ENCODE measurements at regions not wholly inside any gene's neighbourhood (a gene's known extent, or its start where the extent isn't known, plus 50 kb on each side); places are given as distances from the start of the nearest gene placed in this dataset.
"Not testable (repeated sequence)": the region's sequence is repeated elsewhere in the genome, so short reads cannot be mapped to it uniquely, and the experiment has no call there.

DNA sequence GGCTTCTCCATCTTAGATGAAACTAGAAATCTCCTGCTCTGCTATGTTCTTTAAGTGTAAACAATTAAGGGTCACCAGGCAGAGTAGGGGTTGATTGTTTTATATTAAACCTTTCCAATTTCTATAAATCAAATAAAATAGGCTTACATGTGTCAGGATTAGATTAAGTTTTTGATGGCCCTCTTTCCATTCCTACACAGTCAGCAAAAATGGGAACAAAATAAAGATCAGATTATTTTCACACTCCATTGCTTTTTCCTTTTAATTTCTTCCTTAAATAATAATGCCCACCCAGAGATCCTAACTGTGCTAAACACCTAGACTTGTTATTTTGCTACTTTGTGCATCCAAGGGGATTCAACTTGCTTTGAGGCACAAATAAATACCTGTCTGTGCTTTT, 381.4 kb upstream of the MAGEB16 start:
- DNase-seq, result no peak

DNA sequence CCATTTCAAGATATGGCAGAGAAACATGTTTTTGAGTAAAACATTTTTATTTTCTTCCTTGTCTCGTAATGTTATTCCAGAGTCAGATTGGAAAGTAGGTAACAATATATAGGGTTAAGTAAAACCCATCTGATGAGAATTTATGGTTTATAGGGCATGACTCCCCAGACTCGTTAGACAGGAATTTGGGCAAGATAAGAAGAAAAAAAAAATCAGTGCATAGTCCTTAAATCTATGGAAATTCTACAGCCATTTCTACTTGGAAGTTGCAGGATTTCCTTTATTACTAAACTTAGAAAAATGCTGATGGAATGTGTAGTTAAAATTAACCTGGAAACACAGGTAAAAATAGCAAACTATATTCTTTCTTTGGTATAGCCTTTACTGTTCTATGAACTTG, 366.1 kb upstream of the MAGEB16 start:
- no peak for DNase-seq

- DNase-seq, result no peak
These were observed 359.0 kb upstream of the MAGEB16 start for GRCh38 chrX:35439034-35439660.

- DNase-seq, result no peak
These were observed 358.4 kb upstream of the MAGEB16 start for GRCh38 chrX:35439692-35440091.

- no peak for DNase-seq
These were observed 355.7 kb upstream of the MAGEB16 start for GRCh38 chrX:35442421-35442820.

DNA sequence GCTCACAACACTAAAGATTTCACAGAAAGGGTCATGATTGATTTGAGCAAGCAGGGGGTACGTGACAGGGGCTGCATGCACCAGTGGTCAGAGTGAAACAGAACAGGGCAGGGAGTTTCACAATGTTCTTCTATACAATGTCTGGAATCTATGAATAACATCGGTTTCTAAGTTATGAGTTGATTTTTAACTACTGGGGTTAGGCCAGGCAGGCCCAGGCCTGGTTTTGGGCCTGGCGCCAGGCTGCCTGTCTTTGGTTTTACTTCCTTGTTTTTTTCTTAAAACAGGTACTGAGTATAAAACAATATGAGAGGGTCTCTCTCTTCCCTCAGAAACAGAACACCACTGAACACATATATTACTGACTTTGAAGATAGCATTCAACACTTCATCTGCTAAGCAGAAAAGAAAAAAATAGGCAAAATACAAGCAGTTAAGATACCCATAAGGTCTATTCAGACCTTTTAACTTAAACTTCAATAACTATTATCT, 355.0 kb upstream of the MAGEB16 start:
- not testable (repeated sequence) for DNase-seq

DNA sequence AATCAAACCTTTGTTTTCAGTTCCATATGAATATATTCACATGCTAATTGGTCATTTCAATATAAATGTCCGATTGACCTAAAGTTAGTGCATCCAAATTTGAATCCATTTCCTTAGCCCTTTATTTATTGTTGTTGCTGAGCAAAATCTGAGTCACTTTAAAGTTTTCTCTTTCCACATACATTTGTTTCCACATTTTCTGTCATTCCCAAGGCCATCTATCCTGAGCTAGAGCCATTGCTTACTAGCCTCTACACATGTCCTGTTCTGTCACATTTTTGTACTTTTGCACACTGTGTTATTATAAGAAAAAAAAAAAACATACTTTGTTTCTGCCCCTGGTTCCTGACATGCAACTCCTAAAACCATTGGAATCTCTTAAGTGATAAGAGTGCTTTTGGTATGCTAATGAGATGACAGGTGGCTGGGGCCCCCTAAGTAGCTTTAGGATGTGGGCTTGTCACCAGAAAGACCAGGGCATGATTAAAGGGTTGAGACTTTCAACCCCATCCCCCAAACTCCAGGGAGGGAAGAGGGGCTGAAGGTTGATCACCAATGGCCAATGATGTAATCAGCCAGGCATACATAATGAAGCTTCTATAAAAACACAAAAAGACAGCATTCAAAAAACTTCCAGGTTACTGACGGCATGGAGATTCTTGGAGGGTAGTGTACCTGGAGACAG, 353.3 kb upstream of the MAGEB16 start:
- DNase-seq, result no peak

DNA sequence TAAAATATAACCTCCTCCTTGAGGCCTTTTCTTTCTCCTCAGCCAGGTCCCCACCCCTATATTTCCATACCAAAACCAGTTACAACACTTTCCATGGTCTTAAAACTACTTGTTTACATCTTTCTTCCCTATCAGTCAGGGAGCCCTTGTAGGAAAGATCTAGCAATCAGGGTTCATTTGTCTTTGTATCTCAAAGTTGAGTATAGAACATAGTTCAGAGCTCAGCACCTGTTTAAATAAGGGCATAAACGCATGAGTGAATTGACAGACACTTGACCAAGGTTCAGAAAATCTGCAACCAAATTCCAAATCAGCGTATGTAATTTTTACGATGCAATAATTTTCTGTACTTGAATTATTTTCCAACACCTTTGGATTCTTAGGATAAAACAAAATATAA, 352.2 kb upstream of the MAGEB16 start:
- no peak for DNase-seq

DNA sequence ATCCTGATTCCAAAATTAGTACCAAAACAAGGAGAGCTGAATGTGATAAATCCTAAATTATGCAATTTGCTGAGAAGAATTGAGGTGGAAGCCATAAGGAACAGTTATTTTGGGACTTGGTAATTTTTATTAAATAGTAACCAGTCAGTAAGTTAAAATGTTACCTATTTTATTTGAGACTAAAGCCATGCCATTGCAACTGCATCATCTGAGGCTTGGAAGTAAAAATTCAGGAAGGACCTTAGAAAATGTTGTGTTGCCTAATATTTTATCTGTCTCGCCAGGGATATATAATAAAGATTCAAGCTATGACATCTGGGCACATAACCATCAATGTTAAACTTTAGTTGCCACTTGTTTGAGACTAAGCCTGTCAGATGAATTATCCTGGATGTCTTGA, 341.3 kb upstream of the MAGEB16 start:
- DNase-seq, result no peak

GRCh38 chrX:35458142-35458541, 340.0 kb upstream of the MAGEB16 start:
- DNase-seq, result no peak

- peak; percentile 0 for DNase-seq
These were observed 337.0 kb upstream of the MAGEB16 start for GRCh38 chrX:35461164-35461563.

DNA sequence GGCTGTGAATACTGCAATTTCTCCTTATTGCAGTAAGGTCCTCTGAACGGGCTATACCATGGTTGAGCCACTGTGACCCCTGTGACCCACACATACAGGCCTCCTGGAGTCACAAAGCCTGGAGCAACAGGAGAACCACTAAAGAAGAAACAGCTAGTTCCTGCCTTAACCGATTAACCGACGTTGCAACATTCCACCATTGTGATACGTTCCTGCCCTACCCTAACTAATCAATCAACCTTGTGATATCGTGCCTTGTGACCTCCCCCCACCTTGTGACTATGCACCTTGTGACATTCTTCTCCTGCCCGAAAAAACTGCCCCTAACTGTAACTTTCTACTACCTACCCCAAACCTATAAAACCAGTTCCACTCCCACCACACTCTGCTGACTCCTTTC, 301.5 kb upstream of the MAGEB16 start:
- not testable (repeated sequence) for DNase-seq

DNA sequence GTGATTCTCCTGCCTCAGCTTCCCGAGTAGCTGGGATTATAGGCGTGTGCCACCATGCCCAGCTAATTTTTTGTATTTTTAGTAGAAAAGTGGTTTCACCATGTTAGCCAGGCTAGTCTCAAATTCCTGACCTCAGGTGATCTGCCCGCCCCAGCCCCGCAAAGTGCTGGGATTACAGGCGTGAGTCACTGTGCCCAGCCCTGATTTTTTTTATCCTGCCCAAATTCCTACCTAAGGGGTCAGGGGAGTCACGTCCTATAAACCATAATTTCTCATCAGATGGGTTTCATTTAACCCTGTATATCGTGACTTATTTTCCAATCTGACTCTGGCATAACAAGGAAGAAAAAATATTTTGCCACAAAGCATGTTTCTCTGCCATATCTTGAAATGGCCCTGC, 300.7 kb upstream of the MAGEB16 start:
- not testable (repeated sequence) for DNase-seq

- DNase-seq, result no peak
These were observed 298.9 kb upstream of the MAGEB16 start for GRCh38 chrX:35499071-35499862.

- no peak for DNase-seq
These were observed 290.4 kb upstream of the MAGEB16 start for GRCh38 chrX:35507701-35508100.

GRCh38 chrX:35548003-35548402, 250.1 kb upstream of the MAGEB16 start:
- not testable (repeated sequence) for DNase-seq

GRCh38 chrX:35557916-35558315, 240.2 kb upstream of the MAGEB16 start:
- DNase-seq, result no peak

GRCh38 chrX:35561985-35562384, 236.2 kb upstream of the MAGEB16 start:
- no peak for DNase-seq

DNA sequence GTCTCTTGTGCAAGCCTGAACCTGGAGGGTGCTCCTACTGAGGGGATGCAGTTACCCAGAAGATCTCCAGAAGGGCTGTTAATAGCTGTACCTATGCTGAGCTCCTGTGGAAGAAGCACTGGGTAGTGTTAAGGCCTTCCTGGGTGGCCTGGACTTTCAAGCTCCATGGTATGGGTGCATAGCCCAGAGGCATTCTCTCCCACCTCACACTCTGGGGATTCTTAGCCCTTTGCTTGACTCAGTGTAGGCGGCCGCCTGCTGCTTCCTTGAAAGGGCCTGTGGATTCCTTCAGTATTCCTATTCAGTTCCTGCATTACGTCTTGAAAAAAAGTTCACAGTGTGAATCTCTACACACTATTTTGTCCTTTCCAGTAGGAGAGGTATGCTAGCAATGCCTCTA, 235.7 kb upstream of the MAGEB16 start:
- DNase-seq, result no peak

DNA sequence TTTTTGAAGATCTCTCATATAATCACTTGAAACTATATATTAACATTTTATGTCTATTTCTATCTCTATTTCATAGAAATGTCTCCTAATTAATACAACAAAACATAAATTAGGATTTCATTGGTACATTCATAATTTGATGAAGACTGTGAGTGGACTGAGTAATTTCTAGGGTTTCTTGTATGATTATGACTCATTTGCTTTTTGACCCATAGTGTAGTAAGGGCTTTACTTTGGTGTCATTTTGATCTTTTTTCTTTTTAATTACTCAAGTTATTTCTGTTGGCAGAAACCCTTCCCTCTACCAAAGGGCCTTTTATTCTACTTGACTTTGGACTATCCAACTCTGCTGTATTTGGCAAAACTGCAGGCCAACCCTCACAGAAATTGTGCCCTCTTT, 207.9 kb upstream of the MAGEB16 start:
- DNase-seq, result no peak

DNA sequence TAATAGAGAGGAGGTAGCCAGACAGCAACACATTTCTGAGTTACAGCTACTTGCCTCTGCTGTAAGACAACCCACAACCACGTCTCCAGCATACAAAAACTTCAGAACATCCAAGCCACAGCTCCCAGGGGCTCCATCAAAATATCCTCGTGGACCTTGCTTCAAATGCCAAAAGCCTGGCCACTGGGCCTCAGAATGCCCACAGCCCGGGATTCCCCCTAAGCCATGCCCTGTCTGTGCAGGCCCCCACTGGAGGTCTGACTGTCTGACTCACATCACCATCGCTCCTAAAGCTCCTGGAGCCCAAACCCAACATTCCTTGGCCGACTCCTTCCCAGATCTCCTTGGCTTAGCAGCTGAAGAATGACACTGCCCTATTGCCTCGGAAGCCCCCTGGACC, 186.6 kb upstream of the MAGEB16 start:
- not testable (repeated sequence) for DNase-seq

- no peak for DNase-seq
These were observed 180.3 kb upstream of the MAGEB16 start for GRCh38 chrX:35617836-35618235.

DNA sequence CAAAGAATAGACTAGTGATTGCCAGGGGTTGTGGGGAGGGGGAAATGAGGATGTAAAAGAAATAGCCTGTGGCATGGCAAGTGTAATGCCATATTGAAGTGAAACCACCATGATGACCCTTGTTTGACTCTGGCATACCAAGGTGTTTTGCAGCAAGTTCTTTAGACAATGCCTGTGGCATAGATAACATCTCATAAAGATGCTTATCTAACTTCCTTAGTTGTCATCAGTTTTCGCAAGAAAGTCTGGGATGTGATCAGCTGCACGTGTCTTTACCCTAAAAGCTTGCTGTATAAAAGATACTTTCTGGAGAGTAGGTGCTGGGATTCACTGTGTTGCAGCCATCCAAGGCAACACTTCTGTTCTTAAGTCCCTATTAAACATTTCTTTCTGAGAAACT, 176.1 kb upstream of the MAGEB16 start:
- DNase-seq, result no peak

DNA sequence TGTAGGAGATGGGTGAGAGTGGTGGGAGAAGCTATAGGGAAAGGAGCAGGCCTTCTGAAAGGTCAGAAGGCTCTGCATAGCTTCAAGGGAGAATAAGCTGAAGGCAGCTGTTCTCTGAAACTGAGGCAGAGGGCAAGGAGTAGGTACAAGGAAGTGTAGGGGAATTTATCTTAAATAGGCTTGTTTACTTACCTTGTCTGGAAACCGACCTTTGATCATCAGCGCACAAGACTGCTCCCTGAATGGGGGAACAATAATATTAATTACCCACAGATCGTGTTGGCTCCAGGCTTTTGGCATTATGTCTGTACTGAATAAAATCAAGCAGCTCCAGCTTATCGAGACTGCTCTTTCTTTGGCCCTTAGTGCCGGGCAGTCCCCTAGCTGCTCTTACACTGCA, 175.5 kb upstream of the MAGEB16 start:
- DNase-seq, result no peak
